ENCODE measurements at regions not wholly inside any gene's neighbourhood (a gene's known extent, or its start where the extent isn't known, plus 50 kb on each side); places are given as distances from the start of the nearest gene placed in this dataset.
"Not testable (repeated sequence)": the region's sequence is repeated elsewhere in the genome, so short reads cannot be mapped to it uniquely, and the experiment has no call there.

- no peak for DNase-seq
Observed at GRCh38 chr3:144466540-144466939, 494.9 kb downstream of the DIPK2A start.

GRCh38 chr3:144470666-144471065, 499.0 kb downstream of the DIPK2A start:
- no peak for DNase-seq

GRCh38 chr3:144477593-144477992, 506.0 kb downstream of the DIPK2A start:
- no peak for DNase-seq

GRCh38 chr3:144480416-144480919, 508.8 kb downstream of the DIPK2A start:
- no peak for DNase-seq

GRCh38 chr3:144482876-144483275, 511.3 kb downstream of the DIPK2A start:
- no peak for DNase-seq

GRCh38 chr3:144487011-144487410, 515.4 kb downstream of the DIPK2A start:
- DNase-seq, result no peak

- no peak for DNase-seq
Observed at GRCh38 chr3:144488927-144489326, 517.3 kb downstream of the DIPK2A start.

- DNase-seq, result peak; percentile 26
Observed at GRCh38 chr3:144491333-144491732, 519.7 kb downstream of the DIPK2A start.

- DNase-seq, result not testable (repeated sequence)
Observed at GRCh38 chr3:144494651-144495050, 523.0 kb downstream of the DIPK2A start.

- DNase-seq, result no peak
Observed at GRCh38 chr3:144496141-144496835, 524.7 kb downstream of the DIPK2A start.

GRCh38 chr3:144497452-144497851, 525.8 kb downstream of the DIPK2A start:
- DNase-seq, result no peak

- no peak for DNase-seq
Observed at GRCh38 chr3:144499001-144499930, 527.6 kb downstream of the DIPK2A start.

- DNase-seq, result no peak
Observed at GRCh38 chr3:144501467-144501866, 529.8 kb downstream of the DIPK2A start.

- DNase-seq, result no peak
Observed at GRCh38 chr3:144502402-144502801, 530.8 kb downstream of the DIPK2A start.

GRCh38 chr3:144506375-144506774, 534.8 kb downstream of the DIPK2A start:
- not testable (repeated sequence) for DNase-seq

GRCh38 chr3:144511346-144511745, 539.7 kb downstream of the DIPK2A start:
- DNase-seq, result no peak

GRCh38 chr3:144516026-144516425, 544.4 kb downstream of the DIPK2A start:
- DNase-seq, result no peak

- no peak for DNase-seq
Observed at GRCh38 chr3:144516589-144516988, 545.0 kb downstream of the DIPK2A start.

- no peak for DNase-seq
Observed at GRCh38 chr3:144521131-144521530, 549.5 kb downstream of the DIPK2A start.

- DNase-seq, result no peak
Observed at GRCh38 chr3:144522456-144522855, 550.8 kb downstream of the DIPK2A start.

- DNase-seq, result no peak
Observed at GRCh38 chr3:144523396-144523795, 551.8 kb downstream of the DIPK2A start.

- DNase-seq, result no peak
Observed at GRCh38 chr3:144524531-144524930, 552.9 kb downstream of the DIPK2A start.

GRCh38 chr3:144529566-144529965, 557.9 kb downstream of the DIPK2A start:
- DNase-seq, result no peak

Data from skin of body (tissue), 1 donor.